Activated CD8-positive, alpha-beta T cell treated with anti-CD3 and anti-CD28 coated beads for 36 hours (primary cell): ENCODE measurements at regions not wholly inside any gene's neighbourhood (a gene's known extent, or its start where the extent isn't known, plus 50 kb on each side); places are given as distances from the start of the nearest gene placed in this dataset. TPM values are rescaled to one million over a fixed set of nuclear protein-coding genes. Genes with fewer than 3 reads are reported as not detected.

ENCODE experiments used
- ATAC-seq: fragments of 200-7000 bp; cut with Tn5 transposase; one replicate; pipeline ENCODE4 v1.10.0; 2021; ENCODE audit warnings: mild to moderate bottlenecking, moderate library complexity
- CTCF ChIA-PET: fragments of 350-600 bp; sonication (Branson Sonifier 250); formaldehyde crosslinking; loops from one replicate; lab custom pipeline; 2021; ENCODE audit warnings: antibody characterized with exemption; lab: Charles Lee
- POLR2A ChIA-PET: fragments of 350-600 bp; sonication (Branson Sonifier 250); formaldehyde crosslinking; loops from one replicate; lab custom pipeline; 2021; ENCODE audit warnings: antibody characterized with exemption; lab: Charles Lee
- DNase-seq: peaks from one replicate; pipeline ENCODE4 v3.0.0-alpha.2; 2020
- H3K27ac Mint-ChIP-seq: one replicate; pipeline ENCODE4 v1.8.0; 2021; ENCODE audit warnings: mild to moderate bottlenecking, mixed read lengths
- H3K27me3 Mint-ChIP-seq: one replicate; pipeline ENCODE4 v1.8.0; 2021; ENCODE audit warnings: mixed read lengths
- H3K36me3 Mint-ChIP-seq: one replicate; pipeline ENCODE4 v1.8.0; 2021; ENCODE audit warnings: low read depth, mixed read lengths
- H3K4me1 Mint-ChIP-seq: one replicate; pipeline ENCODE4 v1.8.0; 2021; ENCODE audit warnings: low read depth, mixed read lengths
- H3K4me3 Mint-ChIP-seq: one replicate; pipeline ENCODE4 v1.8.0; 2021; ENCODE audit warnings: mild to moderate bottlenecking, moderate library complexity, mixed read lengths
- H3K9me3 Mint-ChIP-seq: one replicate; pipeline ENCODE4 v1.8.0; 2021; ENCODE audit warnings: mixed read lengths
- CTCF ChIP-seq: fragments of 200-600 bp; IDR thresholded peaks from one replicate; pipeline ENCODE4 v1.8.0; 2022; ENCODE audit warnings: antibody characterized with exemption, mild to moderate bottlenecking
- intact Hi-C: fragments of 100-400 bp; cut with micrococcal nuclease; formaldehyde crosslinking; loops from one replicate; pipeline ENCODE4 v1.10.0; 2022
- microRNA-seq: library from miRNA; unstranded; fragments of <30 nt; microRNA quantifications from one replicate; pipeline ENCODE4 v1.2.0, GENCODE V29; 2022; ENCODE audit warnings: borderline microRNAs expressed, borderline replicate concordance

- ChIA-PET POLR2A (no interaction called here), CTCF (interaction anchor here (1.4 kb wide), 1 partner anchor 26 kb away, joined by 3 read pairs; no protein-coding TSS in a partner anchor)
- intact Hi-C loops, result no loop called here
- ATAC-seq, result no peak
- Mint-ChIP-seq H3K9me3 (no peaks in the 10 kb centered on the region), H3K4me3 (no peak overlapping the region), H3K27ac (no peak overlapping the region), H3K36me3 (no peaks in the 10 kb centered on the region), H3K4me1 (no peaks in the 10 kb centered on the region), H3K27me3 (peaks cover 2% of the 10 kb centered on the region)
- DNase-seq, result no peak
- TF ChIP-seq CTCF, result no peak
Observed at GRCh38 chr2:212592695-212593094, 54.1 kb upstream of the ERBB4 start.

Small RNA genes in the stretch of these regions (microRNA-seq; reads per million reads assigned to microRNA genes)
- not detected for gene MIR4776-1
- not detected for gene MIR4776-2
